Upper lobe of left lung (tissue), 4 donors: ENCODE measurements at regions not wholly inside any gene's neighbourhood (a gene's known extent, or its start where the extent isn't known, plus 50 kb on each side); places are given as distances from the start of the nearest gene placed in this dataset.
"Not testable (repeated sequence)": the region's sequence is repeated elsewhere in the genome, so short reads cannot be mapped to it uniquely, and the experiment has no call there.

ENCODE experiments used
- EP300 ChIP-seq, 4 donors: sonication (generic); formaldehyde crosslinking; IDR thresholded peaks; one replicate each; pipeline ENCODE4 v1.5.1; 2017; ENCODE audit warnings: antibody characterized with exemption in 4 of 4, control low read depth in 2 of 4
- TF ChIP-seq, protein P1 (sequence below), 6 experiments: fragments of 450-650 bp in 4 of 6; fragments of 200-600 bp in 2 of 6; sonication (generic) in 2 of 6; IDR thresholded peaks; one replicate each; pipeline ENCODE4 v1.5.1; 2016 to 2019; ENCODE audit warnings: antibody characterized with exemption in 6 of 6

DNA sequence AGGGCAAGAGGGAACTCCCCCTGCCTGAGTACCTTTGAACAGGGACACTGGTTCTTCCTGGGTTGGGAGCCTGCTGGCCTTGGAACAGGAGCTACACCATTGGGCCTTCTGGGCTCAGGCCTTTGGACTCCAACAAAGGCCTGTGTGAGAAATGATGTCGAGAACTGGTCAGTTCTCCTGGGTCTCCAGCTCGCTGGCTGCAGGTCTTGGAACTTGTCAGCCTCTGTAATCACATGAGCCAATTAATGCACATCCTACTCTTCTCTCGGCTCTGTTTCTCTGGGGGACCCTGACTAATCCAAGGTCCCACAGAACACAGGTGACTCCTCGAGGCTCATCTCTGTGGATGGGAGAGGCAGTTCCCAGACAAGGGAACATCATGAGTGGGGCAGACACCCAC, 104.7 kb upstream of the PLGLB2 start:
- TF ChIP-seq, protein P1, sequence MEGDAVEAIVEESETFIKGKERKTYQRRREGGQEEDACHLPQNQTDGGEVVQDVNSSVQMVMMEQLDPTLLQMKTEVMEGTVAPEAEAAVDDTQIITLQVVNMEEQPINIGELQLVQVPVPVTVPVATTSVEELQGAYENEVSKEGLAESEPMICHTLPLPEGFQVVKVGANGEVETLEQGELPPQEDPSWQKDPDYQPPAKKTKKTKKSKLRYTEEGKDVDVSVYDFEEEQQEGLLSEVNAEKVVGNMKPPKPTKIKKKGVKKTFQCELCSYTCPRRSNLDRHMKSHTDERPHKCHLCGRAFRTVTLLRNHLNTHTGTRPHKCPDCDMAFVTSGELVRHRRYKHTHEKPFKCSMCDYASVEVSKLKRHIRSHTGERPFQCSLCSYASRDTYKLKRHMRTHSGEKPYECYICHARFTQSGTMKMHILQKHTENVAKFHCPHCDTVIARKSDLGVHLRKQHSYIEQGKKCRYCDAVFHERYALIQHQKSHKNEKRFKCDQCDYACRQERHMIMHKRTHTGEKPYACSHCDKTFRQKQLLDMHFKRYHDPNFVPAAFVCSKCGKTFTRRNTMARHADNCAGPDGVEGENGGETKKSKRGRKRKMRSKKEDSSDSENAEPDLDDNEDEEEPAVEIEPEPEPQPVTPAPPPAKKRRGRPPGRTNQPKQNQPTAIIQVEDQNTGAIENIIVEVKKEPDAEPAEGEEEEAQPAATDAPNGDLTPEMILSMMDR (IDR thresholded peaks at IDR 0.05): not testable (repeated sequence)
- TF ChIP-seq EP300 (IDR thresholded peaks at IDR 0.05): not testable (repeated sequence)
